Prostate gland (tissue), 2 donors: ENCODE measurements at regions not wholly inside any gene's neighbourhood (a gene's known extent, or its start where the extent isn't known, plus 50 kb on each side); places are given as distances from the start of the nearest gene placed in this dataset.

Experiments used
- DNase-seq: peaks from one replicate; pipeline ENCODE4 v3.0.0-alpha.2; 2019; ENCODE audit warnings: low spot score
- H3K27ac ChIP-seq, 2 donors: fragments of 200-600 bp; sonication (generic); 2 replicates each; pipeline ENCODE4 v1.5.1; 2017 to 2019
- H3K27me3 ChIP-seq: fragments of 200-600 bp; sonication (generic); replicated peaks from 2 replicates; pipeline ENCODE4 v1.5.1; 2019; ENCODE audit not compliant: insufficient read depth
- H3K36me3 ChIP-seq, 2 donors: fragments of 200-600 bp; sonication (generic); 1 replicate in 1 of 2; 2 replicates in 1 of 2; pipeline versions ENCODE4 v1.5.1 to v1.8.1; 2017 to 2019
- H3K4me1 ChIP-seq: fragments of 200-600 bp; sonication (generic); replicated peaks from 2 replicates; pipeline ENCODE4 v1.5.1; 2019
- H3K4me3 ChIP-seq, 2 donors: fragments of 200-600 bp; sonication (generic); 2 replicates each; pipeline ENCODE4 v1.5.1; 2017 to 2019
- H3K9me3 ChIP-seq: fragments of 200-600 bp; sonication (generic); 2 replicates; pipeline ENCODE4 v1.5.1; 2017
- CTCF ChIP-seq, 4 experiments: fragments of 200-600 bp in 2 of 4; fragments of 450-650 bp in 2 of 4; sonication (generic) in 2 of 4; IDR thresholded peaks; 1 replicate in 3 of 4; 2 replicates in 1 of 4; pipeline ENCODE4 v1.5.1; 2016 to 2019; ENCODE audit warnings: antibody characterized with exemption in 4 of 4, mild to moderate bottlenecking in 2 of 4, moderate library complexity in 2 of 4
- POLR2A ChIP-seq: fragments of 450-650 bp; IDR thresholded peaks from one replicate; pipeline ENCODE4 v1.6.1; 2016; ENCODE audit warnings: antibody characterized with exemption, mild to moderate bottlenecking
- POLR2AphosphoS5 ChIP-seq: sonication (generic); formaldehyde crosslinking; IDR thresholded peaks from one replicate; pipeline ENCODE4 v1.6.1; 2017; ENCODE audit warnings: antibody characterized with exemption
- WGBS: methylation state at CpG from one replicate; pipeline ENCODE4 v1.1.5; 2018; 5-methylcytosine and 5-hydroxymethylcytosine counted together
- intact Hi-C: fragments of 100-400 bp; cut with DNase I; formaldehyde crosslinking; loops from one replicate; pipeline ENCODE4 v1.14.2; 2022

GRCh38 chr12:83477696-83478095 lies 791.0 kb downstream of the TMTC2 start:
- Histone ChIP-seq H3K36me3 (no peaks in the 10 kb centered on the region), H3K27ac (no peak overlapping the region), H3K4me3 (no peak overlapping the region), H3K27me3 (no peaks in the 10 kb centered on the region), H3K4me1 (no peaks in the 10 kb centered on the region), H3K9me3 (no peaks in the 10 kb centered on the region)
- DNase-seq, result no peak
- 24% methylated on average over 4 of the region's 4 CpGs for WGBS
- intact Hi-C loops, result no loop called here
- TF ChIP-seq POLR2AphosphoS5 (no peak), CTCF (IDR thresholded peaks at IDR 0.05) (no peak), POLR2A (no peak)

GRCh38 chr12:83476695-83477690 lies 790.3 kb downstream of the TMTC2 start:
- no peak overlapping the region for H3K4me3 ChIP-seq
- H3K36me3 ChIP-seq, result no peaks in the 10 kb centered on the region
- H3K27me3 ChIP-seq, result no peaks in the 10 kb centered on the region
- TF ChIP-seq POLR2A (no peak), CTCF (IDR thresholded peaks at IDR 0.05) (no peak), POLR2AphosphoS5 (no peak)
- H3K4me1 ChIP-seq, result no peaks in the 10 kb centered on the region
- H3K9me3 ChIP-seq, result no peaks in the 10 kb centered on the region
- H3K27ac ChIP-seq, result no peak overlapping the region
- no peak for DNase-seq
- WGBS, result 66% methylated on average over 2 of the region's 2 CpGs
- intact Hi-C loops, result no loop called here

- no peak overlapping the region for H3K27ac ChIP-seq
- DNase-seq, result no peak
- no peaks in the 10 kb centered on the region for H3K36me3 ChIP-seq
- intact Hi-C loops, result no loop called here
- H3K27me3 ChIP-seq, result no peaks in the 10 kb centered on the region
- TF ChIP-seq CTCF (IDR thresholded peaks at IDR 0.05), result no peak
- TF ChIP-seq POLR2AphosphoS5, result no peak
- TF ChIP-seq POLR2A, result no peak
- WGBS, result 71% methylated on average over 1 of the region's 1 CpG
- H3K9me3 ChIP-seq, result no peaks in the 10 kb centered on the region
- H3K4me3 ChIP-seq, result no peak overlapping the region
- no peaks in the 10 kb centered on the region for H3K4me1 ChIP-seq
Measured at GRCh38 chr12:83476006-83476405, 789.3 kb downstream of the TMTC2 start.

- H3K9me3 ChIP-seq, result no peaks in the 10 kb centered on the region
Measured at GRCh38 chr12:83474369-83474768, 787.7 kb downstream of the TMTC2 start.

More at GRCh38 chr12:83474369-83474768, 787.7 kb downstream of the TMTC2 start:
- Histone ChIP-seq H3K27me3 (no peaks in the 10 kb centered on the region), H3K4me1 (no peaks in the 10 kb centered on the region), H3K4me3 (no peak overlapping the region), H3K36me3 (no peaks in the 10 kb centered on the region), H3K27ac (no peak overlapping the region)
- no peak for TF ChIP-seq CTCF (IDR thresholded peaks at IDR 0.05)
- TF ChIP-seq POLR2A, result no peak
- TF ChIP-seq POLR2AphosphoS5, result no peak
- no peak for DNase-seq
- intact Hi-C loops, result no loop called here
- 94% methylated on average over 2 of the region's 2 CpGs for WGBS
